MM.1S (cell line): ENCODE measurements at regions not wholly inside any gene's neighbourhood (a gene's known extent, or its start where the extent isn't known, plus 50 kb on each side); places are given as distances from the start of the nearest gene placed in this dataset.

ENCODE experiments used
- DNase-seq: peaks from one replicate; pipeline ENCODE4 v3.0.0-alpha.2; 2015
- H2AFZ ChIP-seq: fragments of 300-600 bp; sonication (generic); 2 replicates; pipeline ENCODE4 v1.6.0; 2016; ENCODE audit warnings: antibody characterized with exemption, low read length
- H3F3A ChIP-seq: fragments of 300-600 bp; sonication (generic); 2 replicates; pipeline ENCODE4 v1.6.1; 2016; ENCODE audit warnings: mild to moderate bottlenecking, antibody characterized with exemption, low read length, moderate library complexity, mixed read lengths; ENCODE audit not compliant: insufficient read depth
- H3K27ac ChIP-seq: fragments of 300-600 bp; sonication (generic); 2 replicates; pipeline ENCODE4 v1.5.1; 2016; ENCODE audit warnings: mild to moderate bottlenecking, low read length
- H3K27me3 ChIP-seq: fragments of 300-600 bp; sonication (generic); replicated peaks from 2 replicates; pipeline ENCODE4 v1.6.0; 2016; ENCODE audit warnings: low read length; ENCODE audit not compliant: insufficient read depth
- H3K36me3 ChIP-seq: fragments of 300-600 bp; sonication (generic); replicated peaks from 2 replicates; pipeline ENCODE4 v1.6.1; 2016; ENCODE audit warnings: mild to moderate bottlenecking, low read length, mixed read lengths; ENCODE audit not compliant: insufficient read depth
- H3K4me1 ChIP-seq: fragments of 300-600 bp; sonication (generic); 2 replicates; pipeline ENCODE4 v1.6.1; 2016; ENCODE audit warnings: low read length, mixed read lengths
- H3K4me2 ChIP-seq: fragments of 300-600 bp; sonication (generic); 2 replicates; pipeline ENCODE4 v1.6.0; 2016; ENCODE audit warnings: low read depth, low read length
- H3K4me3 ChIP-seq: fragments of 300-600 bp; sonication (generic); 2 replicates; pipeline ENCODE4 v1.5.1; 2016; ENCODE audit warnings: low read length, mixed read lengths
- H3K79me2 ChIP-seq: fragments of 300-600 bp; sonication (generic); 2 replicates; pipeline ENCODE4 v1.6.1; 2016; ENCODE audit warnings: mixed run types, low read length, mixed read lengths
- H3K9ac ChIP-seq: fragments of 300-600 bp; sonication (generic); 2 replicates; pipeline ENCODE4 v1.6.1; 2016; ENCODE audit warnings: low read length, mixed read lengths
- H3K9me2 ChIP-seq: fragments of 300-600 bp; sonication (generic); replicated peaks from 2 replicates; pipeline ENCODE4 v1.6.1; 2016; ENCODE audit warnings: mild to moderate bottlenecking, low read length, mixed read lengths; ENCODE audit not compliant: insufficient read depth
- H3K9me3 ChIP-seq: fragments of 300-600 bp; sonication (generic); replicated peaks from 2 replicates; pipeline ENCODE4 v1.6.1; 2016; ENCODE audit warnings: mild to moderate bottlenecking, low read length, mixed read lengths; ENCODE audit not compliant: insufficient read depth
- H4K20me1 ChIP-seq: fragments of 300-600 bp; sonication (generic); 2 replicates; pipeline ENCODE4 v1.6.1; 2016; ENCODE audit warnings: mild to moderate bottlenecking, low read length, moderate library complexity, mixed read lengths; ENCODE audit not compliant: insufficient read depth
- CTCF ChIP-seq: fragments of 300-600 bp; sonication (generic); IDR thresholded peaks from 2 replicates; pipeline ENCODE4 v1.5.1; 2016; ENCODE audit warnings: antibody characterized with exemption, low read length, mixed read lengths
- EZH2 ChIP-seq: fragments of 300-600 bp; sonication (generic); optimal IDR thresholded peaks from 2 replicates; pipeline ENCODE3; 2017; ENCODE audit warnings: low read depth, mild to moderate bottlenecking, antibody characterized with exemption, low read length, mixed read lengths
- EZH2phosphoT487 ChIP-seq: fragments of 300-600 bp; sonication (generic); IDR thresholded peaks from 2 replicates; pipeline ENCODE4 v1.6.1; 2018; ENCODE audit warnings: antibody characterized with exemption, low read length

GRCh38 chr7:35536396-35536826 lies 158.5 kb downstream of the HERPUD2 start:
- Histone ChIP-seq H3F3A (no peaks in the 10 kb centered on the region), H3K79me2 (no peaks in the 10 kb centered on the region), H3K27ac (no peak overlapping the region), H3K4me3 (no peak overlapping the region), H3K9me3 (no peaks in the 10 kb centered on the region), H4K20me1 (no peaks in the 10 kb centered on the region), H3K9ac (no peak overlapping the region), H2AFZ (peak overlapping the region; percentile 20; the same call in 1 of the 2 replicates), H3K4me1 (no peaks in the 10 kb centered on the region), H3K36me3 (no peaks in the 10 kb centered on the region), H3K27me3 (no peaks in the 10 kb centered on the region), H3K9me2 (no peaks in the 10 kb centered on the region), H3K4me2 (no peak overlapping the region)
- TF ChIP-seq EZH2phosphoT487 (no peak), CTCF (no peak)
- DNase-seq: no peak

- Histone ChIP-seq H3K4me2 (no peak overlapping the region), H2AFZ (no peak overlapping the region), H3K36me3 (no peaks in the 10 kb centered on the region), H3K27me3 (no peaks in the 10 kb centered on the region), H4K20me1 (no peaks in the 10 kb centered on the region), H3K9me3 (no peaks in the 10 kb centered on the region), H3K79me2 (no peaks in the 10 kb centered on the region), H3K9me2 (no peaks in the 10 kb centered on the region), H3F3A (no peaks in the 10 kb centered on the region), H3K27ac (no peak overlapping the region), H3K9ac (no peak overlapping the region), H3K4me3 (no peak overlapping the region), H3K4me1 (no peaks in the 10 kb centered on the region)
- TF ChIP-seq EZH2 (no peak), EZH2phosphoT487 (no peak), CTCF (no peak)
- no peak for DNase-seq
Measured at GRCh38 chr7:35533902-35534301, 161.0 kb downstream of the HERPUD2 start.

- Histone ChIP-seq H3K27ac (no peak overlapping the region), H3F3A (no peaks in the 10 kb centered on the region), H3K9ac (no peak overlapping the region), H4K20me1 (no peaks in the 10 kb centered on the region), H3K79me2 (no peaks in the 10 kb centered on the region), H3K36me3 (no peaks in the 10 kb centered on the region), H3K27me3 (no peaks in the 10 kb centered on the region), H2AFZ (no peak overlapping the region), H3K4me2 (no peak overlapping the region), H3K9me3 (no peaks in the 10 kb centered on the region), H3K4me1 (no peaks in the 10 kb centered on the region), H3K9me2 (no peaks in the 10 kb centered on the region), H3K4me3 (no peak overlapping the region)
- TF ChIP-seq EZH2phosphoT487 (no peak), EZH2 (no peak), CTCF (no peak)
- DNase-seq: no peak
Measured at GRCh38 chr7:35530124-35531109, 164.5 kb downstream of the HERPUD2 start.
